WTC11 (cell line): ENCODE measurements at regions not wholly inside any gene's neighbourhood (a gene's known extent, or its start where the extent isn't known, plus 50 kb on each side); places are given as distances from the start of the nearest gene placed in this dataset.

ENCODE experiments used
- KAT7 ChIP-seq: sonication (generic); formaldehyde crosslinking; IDR thresholded peaks from 2 replicates; pipeline ENCODE4 v1.8.1; 2023; ENCODE audit warnings: missing genetic modification reagents, mild to moderate bottlenecking, borderline replicate concordance
- ZNF416 ChIP-seq: fragments of 250-450 bp; sonication (Bioruptor Pico); IDR thresholded peaks from 2 replicates; pipeline ENCODE4 v1.9.0; 2021; ENCODE audit warnings: mild to moderate bottlenecking, inconsistent platforms
- TF ChIP-seq, protein P1 (sequence below): fragments of 200-600 bp; IDR thresholded peaks from 2 replicates; pipeline ENCODE4 v1.8.0; 2022; ENCODE audit warnings: antibody characterized with exemption

DNA sequence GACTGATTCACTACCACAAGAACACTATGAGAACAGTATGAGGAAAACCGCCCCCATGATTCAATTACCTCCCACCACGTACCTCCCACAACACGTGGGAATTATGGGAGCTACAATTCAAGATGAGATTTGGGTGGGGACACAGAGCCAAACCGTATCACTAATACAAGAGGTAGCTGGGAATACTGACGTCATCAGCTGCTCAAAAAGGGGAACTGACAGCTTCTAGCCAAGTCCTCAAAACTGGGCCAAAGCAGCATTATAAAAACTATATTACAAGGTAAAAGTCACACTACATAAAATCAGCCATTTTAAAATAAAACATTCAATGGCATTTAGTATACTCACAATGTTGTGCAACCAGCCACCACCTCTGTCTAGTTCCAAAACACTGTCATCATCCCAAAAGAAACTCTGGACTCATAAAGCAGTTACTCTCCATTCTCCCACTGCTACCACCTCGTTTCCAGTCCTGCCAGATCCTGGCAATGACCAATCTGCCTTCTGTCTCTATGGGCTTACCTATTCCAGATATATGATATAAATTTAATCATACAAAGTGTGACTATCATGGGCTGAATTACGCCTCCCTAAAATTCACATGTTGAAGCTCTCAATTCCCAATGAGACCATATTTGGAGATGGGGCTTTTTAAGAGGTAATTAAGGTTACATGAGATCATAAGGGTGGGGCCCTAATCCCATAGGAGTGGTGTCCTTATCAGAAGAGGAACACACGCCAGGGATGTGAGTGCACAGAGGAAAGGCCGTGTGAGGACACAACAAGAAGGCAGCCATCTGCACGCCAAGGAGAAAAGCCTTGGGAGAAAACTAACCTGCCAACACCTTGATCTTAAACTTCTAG is 192.1 kb downstream of the SETD4 start:
- TF ChIP-seq, protein P1, sequence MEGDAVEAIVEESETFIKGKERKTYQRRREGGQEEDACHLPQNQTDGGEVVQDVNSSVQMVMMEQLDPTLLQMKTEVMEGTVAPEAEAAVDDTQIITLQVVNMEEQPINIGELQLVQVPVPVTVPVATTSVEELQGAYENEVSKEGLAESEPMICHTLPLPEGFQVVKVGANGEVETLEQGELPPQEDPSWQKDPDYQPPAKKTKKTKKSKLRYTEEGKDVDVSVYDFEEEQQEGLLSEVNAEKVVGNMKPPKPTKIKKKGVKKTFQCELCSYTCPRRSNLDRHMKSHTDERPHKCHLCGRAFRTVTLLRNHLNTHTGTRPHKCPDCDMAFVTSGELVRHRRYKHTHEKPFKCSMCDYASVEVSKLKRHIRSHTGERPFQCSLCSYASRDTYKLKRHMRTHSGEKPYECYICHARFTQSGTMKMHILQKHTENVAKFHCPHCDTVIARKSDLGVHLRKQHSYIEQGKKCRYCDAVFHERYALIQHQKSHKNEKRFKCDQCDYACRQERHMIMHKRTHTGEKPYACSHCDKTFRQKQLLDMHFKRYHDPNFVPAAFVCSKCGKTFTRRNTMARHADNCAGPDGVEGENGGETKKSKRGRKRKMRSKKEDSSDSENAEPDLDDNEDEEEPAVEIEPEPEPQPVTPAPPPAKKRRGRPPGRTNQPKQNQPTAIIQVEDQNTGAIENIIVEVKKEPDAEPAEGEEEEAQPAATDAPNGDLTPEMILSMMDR, result no peak
- TF ChIP-seq KAT7 (CRISPR knock-in tag) (no peak), ZNF416 (no peak)
